Endodermal cell (in vitro differentiated cells): ENCODE measurements at regions not wholly inside any gene's neighbourhood (a gene's known extent, or its start where the extent isn't known, plus 50 kb on each side); places are given as distances from the start of the nearest gene placed in this dataset.

Source experiments
- DNase-seq: peaks from one replicate; pipeline ENCODE4 v3.0.0-alpha.2; 2017
- H3K27ac ChIP-seq: 2 replicates; pipeline ENCODE4 v1.5.1; 2013; ENCODE audit warnings: mild to moderate bottlenecking, low read depth, low read length, moderate library complexity
- H3K27me3 ChIP-seq: 2 replicates; pipeline ENCODE4 v1.6.1; 2013; ENCODE audit warnings: mild to moderate bottlenecking, low read length, moderate library complexity; ENCODE audit not compliant: insufficient read depth, control insufficient read depth, poor library complexity, severe bottlenecking
- H3K36me3 ChIP-seq: 2 replicates; pipeline ENCODE4 v1.7.0; 2013; ENCODE audit warnings: mild to moderate bottlenecking, low read length, moderate library complexity; ENCODE audit not compliant: control insufficient read depth, insufficient read depth
- H3K4me1 ChIP-seq: one replicate; pipeline ENCODE4 v1.7.0; 2013; ENCODE audit warnings: low read length; ENCODE audit not compliant: control insufficient read depth, insufficient read depth
- H3K4me3 ChIP-seq: 2 replicates; pipeline ENCODE4 v1.5.1; 2013; ENCODE audit warnings: mild to moderate bottlenecking, low read length, moderate library complexity
- H3K9ac ChIP-seq: 2 replicates; pipeline ENCODE4 v1.6.1; 2013; ENCODE audit warnings: mild to moderate bottlenecking, low read length, moderate library complexity; ENCODE audit not compliant: poor library complexity, severe bottlenecking; ENCODE audit errors: extremely low read depth
- H3K9me3 ChIP-seq: 2 replicates; pipeline ENCODE4 v1.6.1; 2013; ENCODE audit warnings: mild to moderate bottlenecking, low read length, moderate library complexity; ENCODE audit not compliant: control insufficient read depth
- H3K27ac Mint-ChIP-seq: 2 replicates; pipeline ENCODE4 v1.8.0; 2020; ENCODE audit warnings: mixed read lengths
- H3K27me3 Mint-ChIP-seq: 2 replicates; pipeline ENCODE4 v1.8.0; 2021; ENCODE audit warnings: mild to moderate bottlenecking, mixed read lengths; ENCODE audit not compliant: insufficient read depth
- H3K36me3 Mint-ChIP-seq: 2 replicates; pipeline ENCODE4 v1.8.0; 2020; ENCODE audit warnings: low read depth, mixed read lengths
- H3K4me1 Mint-ChIP-seq: 2 replicates; pipeline ENCODE4 v1.8.0; 2020; ENCODE audit warnings: mixed read lengths
- H3K4me3 Mint-ChIP-seq: 2 replicates; pipeline ENCODE4 v1.8.0; 2020; ENCODE audit warnings: mild to moderate bottlenecking, moderate library complexity, mixed read lengths
- H3K9me3 Mint-ChIP-seq: 2 replicates; pipeline ENCODE4 v1.8.0; 2020; ENCODE audit warnings: mild to moderate bottlenecking, mixed read lengths
- WGBS, 2 experiments: methylation state at CpG; one replicate each; pipeline versions ENCODE4 v1.1.5 to v1.1.7; 2013; ENCODE audit warnings: missing lambda C conversion rate in 2 of 2, mixed read lengths in 1 of 2; ENCODE audit not compliant: insufficient coverage in 1 of 2, insufficient read length in 1 of 2; 5-methylcytosine and 5-hydroxymethylcytosine counted together
- TF ChIP-seq, protein P1 (sequence below): fragments of 200-600 bp; sonication (generic); conservative IDR thresholded peaks from 2 replicates; pipeline ENCODE4 v1.5.0; 2021; ENCODE audit warnings: antibody characterized with exemption, mild to moderate bottlenecking

DNA sequence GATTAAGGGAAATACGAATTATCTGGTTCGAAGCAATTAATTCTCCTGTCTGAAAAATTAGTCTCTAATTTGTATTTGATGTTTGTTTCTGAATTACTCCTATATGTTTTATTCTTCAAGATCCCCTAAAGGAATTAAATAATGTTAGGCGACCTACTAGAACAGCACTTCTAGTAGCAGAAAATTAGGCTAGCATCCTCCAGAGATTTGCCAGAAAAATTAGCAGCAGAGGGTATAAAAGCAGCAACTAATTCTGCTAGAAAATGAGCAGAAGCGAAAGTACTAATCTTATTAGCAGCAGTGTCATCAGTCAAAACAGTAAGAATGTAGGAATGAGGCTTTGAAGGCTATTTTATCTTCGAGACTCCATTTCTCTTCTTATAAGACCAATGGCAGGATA lies 114.3 kb upstream of the PJA2 start:
- TF ChIP-seq, protein P1, sequence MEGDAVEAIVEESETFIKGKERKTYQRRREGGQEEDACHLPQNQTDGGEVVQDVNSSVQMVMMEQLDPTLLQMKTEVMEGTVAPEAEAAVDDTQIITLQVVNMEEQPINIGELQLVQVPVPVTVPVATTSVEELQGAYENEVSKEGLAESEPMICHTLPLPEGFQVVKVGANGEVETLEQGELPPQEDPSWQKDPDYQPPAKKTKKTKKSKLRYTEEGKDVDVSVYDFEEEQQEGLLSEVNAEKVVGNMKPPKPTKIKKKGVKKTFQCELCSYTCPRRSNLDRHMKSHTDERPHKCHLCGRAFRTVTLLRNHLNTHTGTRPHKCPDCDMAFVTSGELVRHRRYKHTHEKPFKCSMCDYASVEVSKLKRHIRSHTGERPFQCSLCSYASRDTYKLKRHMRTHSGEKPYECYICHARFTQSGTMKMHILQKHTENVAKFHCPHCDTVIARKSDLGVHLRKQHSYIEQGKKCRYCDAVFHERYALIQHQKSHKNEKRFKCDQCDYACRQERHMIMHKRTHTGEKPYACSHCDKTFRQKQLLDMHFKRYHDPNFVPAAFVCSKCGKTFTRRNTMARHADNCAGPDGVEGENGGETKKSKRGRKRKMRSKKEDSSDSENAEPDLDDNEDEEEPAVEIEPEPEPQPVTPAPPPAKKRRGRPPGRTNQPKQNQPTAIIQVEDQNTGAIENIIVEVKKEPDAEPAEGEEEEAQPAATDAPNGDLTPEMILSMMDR = no peak
- H3K4me1 ChIP-seq = no peaks in the 10 kb centered on the region
- DNase-seq = no peak
- no peaks in the 10 kb centered on the region for H3K9me3 ChIP-seq
- no peak overlapping the region for H3K9ac ChIP-seq
- Mint-ChIP-seq H3K36me3 (no peaks in the 10 kb centered on the region), H3K4me1 (peaks cover 4% of the 10 kb centered on the region), H3K27ac (no peak overlapping the region), H3K27me3 (peaks cover 45% of the 10 kb centered on the region), H3K4me3 (no peak overlapping the region), H3K9me3 (no peaks in the 10 kb centered on the region)
- 96 to 100% methylated on average over 2 to 3 of the region's 5 CpGs for WGBS, 2 experiments
- H3K27ac ChIP-seq = no peak overlapping the region
- H3K27me3 ChIP-seq = peaks cover 32% of the 10 kb centered on the region
- no peaks in the 10 kb centered on the region for H3K36me3 ChIP-seq
- no peak overlapping the region for H3K4me3 ChIP-seq

DNA sequence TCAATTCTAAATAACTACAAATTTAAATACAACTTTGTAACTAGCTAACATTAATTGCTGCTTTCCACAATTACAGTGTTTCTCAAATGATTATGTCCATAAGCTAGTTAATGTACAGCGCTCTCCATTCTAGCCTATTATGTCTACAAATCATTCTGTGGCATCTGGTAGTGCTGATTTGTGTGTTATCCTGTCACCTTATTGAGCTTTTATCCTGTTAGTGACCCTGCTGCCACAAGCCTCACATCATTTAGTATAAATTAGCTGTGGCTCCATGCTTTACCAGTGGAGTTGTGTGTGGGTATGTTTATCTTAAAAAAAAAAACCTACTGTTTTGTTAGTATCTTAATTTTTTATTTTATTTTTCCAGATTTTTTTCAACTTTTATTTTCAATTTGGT lies 112.6 kb upstream of the PJA2 start:
- Histone ChIP-seq H3K9ac (no peak overlapping the region), H3K4me3 (no peak overlapping the region), H3K4me1 (no peaks in the 10 kb centered on the region), H3K27me3 (peaks cover 17% of the 10 kb centered on the region), H3K27ac (no peak overlapping the region), H3K9me3 (no peaks in the 10 kb centered on the region), H3K36me3 (no peaks in the 10 kb centered on the region)
- H3K4me1 Mint-ChIP-seq = peaks cover 4% of the 10 kb centered on the region
- no peak for DNase-seq
- WGBS, 2 experiments = 93% methylated on average over 1 of the region's 1 CpG; no CpG with 5 or more reads in 1 of the 2 experiments
- no peaks in the 10 kb centered on the region for H3K36me3 Mint-ChIP-seq
- H3K4me3 Mint-ChIP-seq = no peak overlapping the region
- H3K27ac Mint-ChIP-seq = no peak overlapping the region
- H3K9me3 Mint-ChIP-seq = no peaks in the 10 kb centered on the region
- TF ChIP-seq, protein P1 = no peak
- peaks cover 31% of the 10 kb centered on the region for H3K27me3 Mint-ChIP-seq

DNA sequence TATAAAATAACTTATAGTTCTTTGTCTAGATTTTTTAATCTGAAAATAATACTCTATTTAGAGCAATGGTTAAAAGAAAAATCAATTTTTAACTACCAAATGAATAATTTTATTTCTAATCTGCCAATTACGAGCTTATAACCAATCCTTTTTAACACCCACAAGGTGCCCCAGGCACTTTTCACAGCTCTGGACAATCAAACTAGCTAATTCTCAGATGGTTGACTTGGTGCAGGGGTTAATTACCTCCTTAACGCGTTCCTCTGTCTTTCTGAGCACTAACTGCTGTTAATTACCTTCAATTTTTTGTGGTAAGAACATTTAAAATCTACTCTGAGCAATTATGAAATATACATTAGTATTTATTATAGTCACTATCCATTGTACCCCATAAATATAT lies 109.6 kb upstream of the PJA2 start:
- H3K4me3 Mint-ChIP-seq = no peak overlapping the region
- H3K9me3 ChIP-seq = no peaks in the 10 kb centered on the region
- TF ChIP-seq, protein P1 = no peak
- no peaks in the 10 kb centered on the region for H3K36me3 Mint-ChIP-seq
- H3K27ac ChIP-seq = no peak overlapping the region
- 94 to 100% methylated on average over 1 to 3 of the region's 3 CpGs for WGBS, 2 experiments
- H3K4me1 ChIP-seq = no peaks in the 10 kb centered on the region
- H3K9ac ChIP-seq = no peak overlapping the region
- H3K27me3 ChIP-seq = no peaks in the 10 kb centered on the region
- H3K27me3 Mint-ChIP-seq = peaks cover 3% of the 10 kb centered on the region
- no peak overlapping the region for H3K4me3 ChIP-seq
- H3K36me3 ChIP-seq = no peaks in the 10 kb centered on the region
- no peak for DNase-seq
- H3K4me1 Mint-ChIP-seq = no peaks in the 10 kb centered on the region
- no peak overlapping the region for H3K27ac Mint-ChIP-seq
- H3K9me3 Mint-ChIP-seq = no peaks in the 10 kb centered on the region
